ENCODE measurements at regions not wholly inside any gene's neighbourhood (a gene's known extent, or its start where the extent isn't known, plus 50 kb on each side); places are given as distances from the start of the nearest gene placed in this dataset.

GRCh38 chr14:44271637-44272036 is 235.4 kb downstream of the FSCB start:
- H3K9ac ChIP-seq, result no peak overlapping the region
- no peaks in the 10 kb centered on the region for H3K27me3 ChIP-seq (ENCODE audit: insufficient read depth, low read depth)
- H4K20me1 ChIP-seq (ENCODE audit: insufficient read depth), result no peaks in the 10 kb centered on the region
- no peak overlapping the region for H3K27ac ChIP-seq
- no peaks in the 10 kb centered on the region for H3K79me2 ChIP-seq (ENCODE audit: insufficient read depth, low read depth)
- no peak overlapping the region for H3K4me2 ChIP-seq
- H2AFZ ChIP-seq (ENCODE audit: low read depth), result no peak overlapping the region
- no peaks in the 10 kb centered on the region for H3K36me3 ChIP-seq (ENCODE audit: insufficient read depth)
- no peak overlapping the region for H3K4me3 ChIP-seq (IDR thresholded peaks at IDR 0.05; ENCODE audit: insufficient read depth, low read depth, low read length)
- no peak for TF ChIP-seq CTCF (conservative IDR thresholded peaks at IDR 0.05; ENCODE audit: low read depth, low read length)
- no peaks in the 10 kb centered on the region for H3K4me1 ChIP-seq (ENCODE audit: low read depth, poor library complexity, severe bottlenecking)

GRCh38 chr14:44271006-44271405 is 236.1 kb downstream of the FSCB start:
- H3K9ac ChIP-seq, result no peak overlapping the region
- no peaks in the 10 kb centered on the region for H3K79me2 ChIP-seq (ENCODE audit: insufficient read depth, low read depth)
- no peak overlapping the region for H2AFZ ChIP-seq (ENCODE audit: low read depth)
- no peak for TF ChIP-seq CTCF (conservative IDR thresholded peaks at IDR 0.05; ENCODE audit: low read depth, low read length)
- H3K36me3 ChIP-seq (ENCODE audit: insufficient read depth), result no peaks in the 10 kb centered on the region
- H4K20me1 ChIP-seq (ENCODE audit: insufficient read depth), result no peaks in the 10 kb centered on the region
- H3K27me3 ChIP-seq (ENCODE audit: insufficient read depth, low read depth), result no peaks in the 10 kb centered on the region
- no peak overlapping the region for H3K4me2 ChIP-seq
- H3K4me3 ChIP-seq (IDR thresholded peaks at IDR 0.05; ENCODE audit: insufficient read depth, low read depth, low read length), result no peak overlapping the region
- no peak overlapping the region for H3K27ac ChIP-seq
- H3K4me1 ChIP-seq (ENCODE audit: low read depth, poor library complexity, severe bottlenecking), result no peaks in the 10 kb centered on the region

GRCh38 chr14:44265246-44265645 is 241.8 kb downstream of the FSCB start:
- no peak overlapping the region for H3K4me2 ChIP-seq
- no peaks in the 10 kb centered on the region for H3K4me1 ChIP-seq (ENCODE audit: low read depth, poor library complexity, severe bottlenecking)
- no peak overlapping the region for H2AFZ ChIP-seq (ENCODE audit: low read depth)

GRCh38 chr14:44215660-44216059 is 291.4 kb downstream of the FSCB start:
- H3K4me2 ChIP-seq, result no peak overlapping the region
- H3K9ac ChIP-seq, result no peak overlapping the region
- H3K27me3 ChIP-seq (ENCODE audit: insufficient read depth, low read depth), result no peaks in the 10 kb centered on the region
- no peaks in the 10 kb centered on the region for H3K79me2 ChIP-seq (ENCODE audit: insufficient read depth, low read depth)
- H3K36me3 ChIP-seq (ENCODE audit: insufficient read depth), result no peaks in the 10 kb centered on the region
- TF ChIP-seq CTCF (conservative IDR thresholded peaks at IDR 0.05; ENCODE audit: low read depth, low read length), result no peak
- H3K4me3 ChIP-seq (IDR thresholded peaks at IDR 0.05; ENCODE audit: insufficient read depth, low read depth, low read length), result no peak overlapping the region
- no peaks in the 10 kb centered on the region for H3K4me1 ChIP-seq (ENCODE audit: low read depth, poor library complexity, severe bottlenecking)
- H2AFZ ChIP-seq (ENCODE audit: low read depth), result no peak overlapping the region
- no peak overlapping the region for H3K27ac ChIP-seq
- H4K20me1 ChIP-seq (ENCODE audit: insufficient read depth), result no peaks in the 10 kb centered on the region

More at GRCh38 chr14:44265246-44265645, 241.8 kb downstream of the FSCB start:
- no peak overlapping the region for H3K9ac ChIP-seq
- H4K20me1 ChIP-seq (ENCODE audit: insufficient read depth), result no peaks in the 10 kb centered on the region
- no peaks in the 10 kb centered on the region for H3K36me3 ChIP-seq (ENCODE audit: insufficient read depth)
- no peaks in the 10 kb centered on the region for H3K79me2 ChIP-seq (ENCODE audit: insufficient read depth, low read depth)
- no peak for TF ChIP-seq CTCF (conservative IDR thresholded peaks at IDR 0.05; ENCODE audit: low read depth, low read length)
- no peaks in the 10 kb centered on the region for H3K27me3 ChIP-seq (ENCODE audit: insufficient read depth, low read depth)
- H3K27ac ChIP-seq, result no peak overlapping the region
- no peak overlapping the region for H3K4me3 ChIP-seq (IDR thresholded peaks at IDR 0.05; ENCODE audit: insufficient read depth, low read depth, low read length)

Data from KMS-11 (cell line).